GM19467 (cell line): ENCODE measurements at regions not wholly inside any gene's neighbourhood (a gene's known extent, or its start where the extent isn't known, plus 50 kb on each side); places are given as distances from the start of the nearest gene placed in this dataset.

ENCODE experiments used
- ATAC-seq: cut with Tn5 transposase; IDR thresholded peaks from one replicate; pipeline ENCODE4 v1.9.1; 2021; ENCODE audit warnings: mild to moderate bottlenecking, moderate library complexity; ENCODE audit not compliant: unreplicated experiment

- no peak for ATAC-seq
These were observed 90.6 kb upstream of the SYNDIG1 start for GRCh38 chr20:24378661-24379483.

GRCh38 chr20:24376311-24377099 lies 92.9 kb upstream of the SYNDIG1 start:
- no peak for ATAC-seq

GRCh38 chr20:24373372-24373771 lies 96.1 kb upstream of the SYNDIG1 start:
- ATAC-seq, result no peak

- ATAC-seq, result no peak
These were observed 98.3 kb upstream of the SYNDIG1 start for GRCh38 chr20:24370911-24371695.

GRCh38 chr20:24370249-24370648 lies 99.2 kb upstream of the SYNDIG1 start:
- ATAC-seq, result no peak

GRCh38 chr20:24368253-24368652 lies 101.2 kb upstream of the SYNDIG1 start:
- ATAC-seq, result no peak

- no peak for ATAC-seq
These were observed 103.0 kb upstream of the SYNDIG1 start for GRCh38 chr20:24366336-24367004.

GRCh38 chr20:24365670-24366069 lies 103.8 kb upstream of the SYNDIG1 start:
- no peak for ATAC-seq

- ATAC-seq, result no peak
These were observed 104.9 kb upstream of the SYNDIG1 start for GRCh38 chr20:24364482-24364881.

- no peak for ATAC-seq
These were observed 106.4 kb upstream of the SYNDIG1 start for GRCh38 chr20:24363031-24363430.

GRCh38 chr20:24362080-24362479 lies 107.3 kb upstream of the SYNDIG1 start:
- ATAC-seq, result no peak

GRCh38 chr20:24361541-24361940 lies 107.9 kb upstream of the SYNDIG1 start:
- ATAC-seq, result no peak

- ATAC-seq, result no peak
These were observed 108.9 kb upstream of the SYNDIG1 start for GRCh38 chr20:24360531-24360930.

GRCh38 chr20:24359321-24360027 lies 110.0 kb upstream of the SYNDIG1 start:
- ATAC-seq, result no peak

GRCh38 chr20:24357931-24358330 lies 111.5 kb upstream of the SYNDIG1 start:
- ATAC-seq, result no peak

GRCh38 chr20:24357177-24357576 lies 112.3 kb upstream of the SYNDIG1 start:
- ATAC-seq, result no peak

GRCh38 chr20:24353135-24353690 lies 116.2 kb upstream of the SYNDIG1 start:
- ATAC-seq, result no peak

GRCh38 chr20:24350923-24351368 lies 118.5 kb upstream of the SYNDIG1 start:
- ATAC-seq, result no peak

- ATAC-seq, result no peak
These were observed 127.6 kb upstream of the SYNDIG1 start for GRCh38 chr20:24341781-24342180.

- ATAC-seq, result no peak
These were observed 128.5 kb upstream of the SYNDIG1 start for GRCh38 chr20:24340933-24341332.
